ENCODE measurements at regions not wholly inside any gene's neighbourhood (a gene's known extent, or its start where the extent isn't known, plus 50 kb on each side); places are given as distances from the start of the nearest gene placed in this dataset.

DNA sequence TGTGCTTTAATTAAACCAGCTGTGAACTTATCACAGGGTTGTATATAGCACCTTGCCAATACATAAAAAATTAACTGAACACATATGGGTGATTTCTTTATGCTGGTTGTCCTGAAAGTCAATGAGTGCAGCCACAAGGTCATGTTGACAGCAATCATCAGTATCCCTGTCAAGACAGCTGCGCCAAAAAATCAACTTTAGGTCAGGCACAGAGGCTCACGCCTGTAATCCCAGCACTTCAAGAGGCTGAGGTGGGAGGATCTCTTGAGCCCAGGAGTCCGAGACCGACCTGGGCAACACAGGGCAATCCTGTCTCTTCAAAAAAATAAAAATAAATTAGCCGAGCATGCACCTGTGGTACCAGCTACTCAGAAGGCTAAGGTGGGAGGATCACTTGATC is 707.3 kb downstream of the SI start:
- no peak for ATAC-seq
- TF ChIP-seq OSR1 (CRISPR knock-in tag; IDR thresholded peaks at IDR 0.05) = no peak
- no peak for TF ChIP-seq ZC3H10 (CRISPR knock-in tag; IDR thresholded peaks at IDR 0.05)
- no peak for TF ChIP-seq ARNTL (CRISPR knock-in tag; IDR thresholded peaks at IDR 0.05; ENCODE audit: borderline replicate concordance, low read depth)
- no peak for TF ChIP-seq ESRRG (CRISPR knock-in tag; IDR thresholded peaks at IDR 0.05)
- TF ChIP-seq, protein P1, sequence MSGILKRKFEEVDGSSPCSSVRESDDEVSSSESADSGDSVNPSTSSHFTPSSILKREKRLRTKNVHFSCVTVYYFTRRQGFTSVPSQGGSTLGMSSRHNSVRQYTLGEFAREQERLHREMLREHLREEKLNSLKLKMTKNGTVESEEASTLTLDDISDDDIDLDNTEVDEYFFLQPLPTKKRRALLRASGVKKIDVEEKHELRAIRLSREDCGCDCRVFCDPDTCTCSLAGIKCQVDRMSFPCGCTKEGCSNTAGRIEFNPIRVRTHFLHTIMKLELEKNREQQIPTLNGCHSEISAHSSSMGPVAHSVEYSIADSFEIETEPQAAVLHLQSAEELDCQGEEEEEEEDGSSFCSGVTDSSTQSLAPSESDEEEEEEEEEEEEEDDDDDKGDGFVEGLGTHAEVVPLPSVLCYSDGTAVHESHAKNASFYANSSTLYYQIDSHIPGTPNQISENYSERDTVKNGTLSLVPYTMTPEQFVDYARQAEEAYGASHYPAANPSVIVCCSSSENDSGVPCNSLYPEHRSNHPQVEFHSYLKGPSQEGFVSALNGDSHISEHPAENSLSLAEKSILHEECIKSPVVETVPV (CRISPR knock-in tag; IDR thresholded peaks at IDR 0.05) = no peak
- TF ChIP-seq TOX (CRISPR knock-in tag; IDR thresholded peaks at IDR 0.05; ENCODE audit: borderline replicate concordance) = no peak
- TF ChIP-seq ZNF565 (CRISPR knock-in tag; conservative IDR thresholded peaks at IDR 0.05; ENCODE audit: low read depth) = no peak
- TF ChIP-seq PPARA (CRISPR knock-in tag; IDR thresholded peaks at IDR 0.05; ENCODE audit: borderline replicate concordance) = no peak
- TF ChIP-seq SNAI2 (CRISPR knock-in tag; IDR thresholded peaks at IDR 0.05) = no peak
- TF ChIP-seq, protein P2, sequence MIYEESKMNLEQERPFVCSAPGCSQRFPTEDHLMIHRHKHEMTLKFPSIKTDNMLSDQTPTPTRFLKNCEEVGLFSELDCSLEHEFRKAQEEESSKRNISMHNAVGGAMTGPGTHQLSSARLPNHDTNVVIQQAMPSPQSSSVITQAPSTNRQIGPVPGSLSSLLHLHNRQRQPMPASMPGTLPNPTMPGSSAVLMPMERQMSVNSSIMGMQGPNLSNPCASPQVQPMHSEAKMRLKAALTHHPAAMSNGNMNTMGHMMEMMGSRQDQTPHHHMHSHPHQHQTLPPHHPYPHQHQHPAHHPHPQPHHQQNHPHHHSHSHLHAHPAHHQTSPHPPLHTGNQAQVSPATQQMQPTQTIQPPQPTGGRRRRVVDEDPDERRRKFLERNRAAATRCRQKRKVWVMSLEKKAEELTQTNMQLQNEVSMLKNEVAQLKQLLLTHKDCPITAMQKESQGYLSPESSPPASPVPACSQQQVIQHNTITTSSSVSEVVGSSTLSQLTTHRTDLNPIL (CRISPR knock-in tag; IDR thresholded peaks at IDR 0.05; ENCODE audit: low read depth) = no peak
- no peak for TF ChIP-seq RARB (CRISPR knock-in tag; IDR thresholded peaks at IDR 0.05)
- TF ChIP-seq ISL1 (CRISPR knock-in tag; IDR thresholded peaks at IDR 0.05) = no peak
- no peak for TF ChIP-seq POU6F1 (CRISPR knock-in tag; IDR thresholded peaks at IDR 0.05; ENCODE audit: borderline replicate concordance, low read depth)
- no peak for TF ChIP-seq BACH2 (CRISPR knock-in tag; IDR thresholded peaks at IDR 0.05; ENCODE audit: borderline replicate concordance)
- TF ChIP-seq CSDC2 (CRISPR knock-in tag; IDR thresholded peaks at IDR 0.05) = no peak
- TF ChIP-seq ZNF70 (CRISPR knock-in tag; IDR thresholded peaks at IDR 0.05) = no peak
- no peak for TF ChIP-seq TCF4 (CRISPR knock-in tag; IDR thresholded peaks at IDR 0.05; ENCODE audit: borderline replicate concordance)

DNA sequence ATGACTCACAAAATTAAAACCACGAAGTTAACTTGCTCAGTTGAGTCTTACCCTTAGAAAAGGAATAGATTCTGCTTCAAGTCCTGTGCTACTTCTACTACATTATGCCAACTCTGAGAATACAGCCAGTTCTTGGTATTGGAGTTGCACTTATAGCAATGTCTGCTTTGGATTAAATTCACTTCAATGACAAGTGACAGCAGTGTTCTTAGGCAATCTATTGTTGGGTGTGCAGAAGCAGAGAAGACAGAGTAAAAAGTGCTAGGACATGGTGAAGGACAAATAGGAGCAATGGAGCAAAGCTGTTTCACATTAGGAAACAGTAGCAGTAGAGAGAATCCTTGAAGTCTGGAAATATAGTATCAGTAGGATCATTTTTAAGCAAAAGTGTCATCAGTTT is 713.1 kb downstream of the SI start:
- no peak for TF ChIP-seq ZFP3 (CRISPR knock-in tag; IDR thresholded peaks at IDR 0.05)
- TF ChIP-seq BACH2 (CRISPR knock-in tag; IDR thresholded peaks at IDR 0.05; ENCODE audit: borderline replicate concordance) = no peak
- TF ChIP-seq SNAI2 (CRISPR knock-in tag; IDR thresholded peaks at IDR 0.05) = no peak
- TF ChIP-seq CSDC2 (CRISPR knock-in tag; IDR thresholded peaks at IDR 0.05) = no peak
- TF ChIP-seq ISL1 (CRISPR knock-in tag; IDR thresholded peaks at IDR 0.05) = no peak
- TF ChIP-seq, protein P1 (CRISPR knock-in tag; IDR thresholded peaks at IDR 0.05) = no peak
- no peak for TF ChIP-seq ZFP30 (CRISPR knock-in tag; IDR thresholded peaks at IDR 0.05)
- no peak for TF ChIP-seq PATZ1 (CRISPR knock-in tag; IDR thresholded peaks at IDR 0.05; ENCODE audit: borderline replicate concordance)
- no peak for TF ChIP-seq GLIS3 (CRISPR knock-in tag; IDR thresholded peaks at IDR 0.05)
- TF ChIP-seq, protein P3, sequence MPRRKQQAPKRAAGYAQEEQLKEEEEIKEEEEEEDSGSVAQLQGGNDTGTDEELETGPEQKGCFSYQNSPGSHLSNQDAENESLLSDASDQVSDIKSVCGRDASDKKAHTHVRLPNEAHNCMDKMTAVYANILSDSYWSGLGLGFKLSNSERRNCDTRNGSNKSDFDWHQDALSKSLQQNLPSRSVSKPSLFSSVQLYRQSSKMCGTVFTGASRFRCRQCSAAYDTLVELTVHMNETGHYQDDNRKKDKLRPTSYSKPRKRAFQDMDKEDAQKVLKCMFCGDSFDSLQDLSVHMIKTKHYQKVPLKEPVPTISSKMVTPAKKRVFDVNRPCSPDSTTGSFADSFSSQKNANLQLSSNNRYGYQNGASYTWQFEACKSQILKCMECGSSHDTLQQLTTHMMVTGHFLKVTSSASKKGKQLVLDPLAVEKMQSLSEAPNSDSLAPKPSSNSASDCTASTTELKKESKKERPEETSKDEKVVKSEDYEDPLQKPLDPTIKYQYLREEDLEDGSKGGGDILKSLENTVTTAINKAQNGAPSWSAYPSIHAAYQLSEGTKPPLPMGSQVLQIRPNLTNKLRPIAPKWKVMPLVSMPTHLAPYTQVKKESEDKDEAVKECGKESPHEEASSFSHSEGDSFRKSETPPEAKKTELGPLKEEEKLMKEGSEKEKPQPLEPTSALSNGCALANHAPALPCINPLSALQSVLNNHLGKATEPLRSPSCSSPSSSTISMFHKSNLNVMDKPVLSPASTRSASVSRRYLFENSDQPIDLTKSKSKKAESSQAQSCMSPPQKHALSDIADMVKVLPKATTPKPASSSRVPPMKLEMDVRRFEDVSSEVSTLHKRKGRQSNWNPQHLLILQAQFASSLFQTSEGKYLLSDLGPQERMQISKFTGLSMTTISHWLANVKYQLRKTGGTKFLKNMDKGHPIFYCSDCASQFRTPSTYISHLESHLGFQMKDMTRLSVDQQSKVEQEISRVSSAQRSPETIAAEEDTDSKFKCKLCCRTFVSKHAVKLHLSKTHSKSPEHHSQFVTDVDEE (CRISPR knock-in tag; IDR thresholded peaks at IDR 0.05) = no peak
- TF ChIP-seq, protein P2 (CRISPR knock-in tag; IDR thresholded peaks at IDR 0.05; ENCODE audit: low read depth) = no peak
- ATAC-seq = no peak
